CD4-positive, alpha-beta T cell (primary cell): ENCODE measurements at regions not wholly inside any gene's neighbourhood (a gene's known extent, or its start where the extent isn't known, plus 50 kb on each side); places are given as distances from the start of the nearest gene placed in this dataset.

Source experiments
- ATAC-seq: fragments of 200-7000 bp; cut with Tn5 transposase; one replicate; pipeline ENCODE4 v1.10.0; 2022; ENCODE audit warnings: mild to moderate bottlenecking; ENCODE audit not compliant: poor library complexity
- CTCF ChIA-PET: fragments of 350-600 bp; sonication (Branson Sonifier 250); formaldehyde crosslinking; loops from one replicate; lab custom pipeline; 2021; ENCODE audit warnings: antibody characterized with exemption, inconsistent platforms; lab: Charles Lee
- POLR2A ChIA-PET: fragments of 350-600 bp; sonication (Branson Sonifier 250); formaldehyde crosslinking; loops from one replicate; lab custom pipeline; 2021; ENCODE audit warnings: antibody characterized with exemption, inconsistent platforms; lab: Charles Lee
- DNase-seq, 14 experiments: peaks; one replicate each; pipeline ENCODE4 v3.0.0-alpha.2; 2013 to 2020; ENCODE audit warnings: mixed read lengths in 2 of 14
- H3K27ac ChIP-seq, 2 donors: one replicate each; pipeline versions ENCODE4 v1.5.1 to v1.7.0; 2013; ENCODE audit warnings: low read length in 2 of 2, low read depth in 1 of 2, mild to moderate bottlenecking in 1 of 2
- H3K27me3 ChIP-seq, 2 experiments: 1 replicate in 1 of 2; 2 replicates in 1 of 2; pipeline versions ENCODE4 v1.6.1 to v1.7.0; 2013; ENCODE audit warnings: low read length in 2 of 2, control low read depth in 1 of 2, mild to moderate bottlenecking in 1 of 2, moderate library complexity in 1 of 2; ENCODE audit not compliant: insufficient read depth in 2 of 2, control insufficient read depth in 1 of 2
- H3K36me3 ChIP-seq: one replicate; pipeline ENCODE4 v1.6.1; 2013; ENCODE audit warnings: low read length, control low read depth; ENCODE audit not compliant: insufficient read depth
- H3K4me1 ChIP-seq: one replicate; pipeline ENCODE4 v1.6.1; 2013; ENCODE audit warnings: low read length, control low read depth; ENCODE audit not compliant: insufficient read depth
- H3K4me3 ChIP-seq: one replicate; pipeline ENCODE4 v1.5.1; 2013; ENCODE audit warnings: mild to moderate bottlenecking, low read length, moderate library complexity
- H3K9me3 ChIP-seq, 2 experiments: 1 replicate in 1 of 2; 2 replicates in 1 of 2; pipeline versions ENCODE4 v1.6.1 to v1.7.0; 2013; ENCODE audit warnings: low read length in 2 of 2, mild to moderate bottlenecking in 2 of 2, control low read depth in 1 of 2, moderate library complexity in 1 of 2; ENCODE audit not compliant: control insufficient read depth in 1 of 2, insufficient read depth in 1 of 2
- H3K27ac Mint-ChIP-seq: one replicate; pipeline ENCODE4 v1.8.0; 2020; ENCODE audit warnings: mixed read lengths
- H3K27me3 Mint-ChIP-seq: one replicate; pipeline ENCODE4 v1.8.0; 2021; ENCODE audit warnings: mixed read lengths
- H3K36me3 Mint-ChIP-seq: one replicate; pipeline ENCODE4 v1.8.0; 2021; ENCODE audit warnings: low read depth, mixed read lengths
- H3K4me1 Mint-ChIP-seq: one replicate; pipeline ENCODE4 v1.8.0; 2021; ENCODE audit warnings: low read depth, mixed read lengths
- H3K4me3 Mint-ChIP-seq: one replicate; pipeline ENCODE4 v1.8.0; 2020; ENCODE audit warnings: mild to moderate bottlenecking, mixed read lengths
- H3K9me3 Mint-ChIP-seq: one replicate; pipeline ENCODE4 v1.8.0; 2020; ENCODE audit warnings: mixed read lengths
- CTCF ChIP-seq: fragments of 200-600 bp; IDR thresholded peaks from one replicate; pipeline ENCODE4 v1.8.0; 2022; ENCODE audit warnings: antibody characterized with exemption, mild to moderate bottlenecking
- intact Hi-C, 2 experiments: fragments of 100-400 bp; cut with DNase I in 1 of 2; cut with micrococcal nuclease in 1 of 2; formaldehyde crosslinking; loops; one replicate each; pipeline versions ENCODE4 v1.15.1 to v1.9.0; 2023 to 2025; cut with DNase I, micrococcal nuclease

DNA sequence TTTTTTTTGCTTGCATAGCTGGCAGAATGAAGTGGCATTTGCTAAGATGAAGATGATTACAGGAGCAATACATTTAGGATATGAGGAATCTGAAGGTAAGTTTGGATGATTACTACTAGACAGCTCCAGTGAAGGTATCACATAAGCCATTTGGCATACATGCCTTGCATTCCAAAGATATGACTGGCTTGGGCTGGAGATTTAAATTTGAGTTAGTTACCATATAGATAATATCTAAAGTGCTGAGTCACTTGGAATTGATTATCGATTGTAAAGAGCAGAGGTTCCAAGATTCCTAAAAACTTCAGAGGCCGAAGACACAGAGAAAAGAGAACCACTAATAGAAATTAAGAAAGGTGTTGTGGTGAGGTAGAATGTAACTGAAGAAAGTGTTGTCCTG lies 1026.4 kb downstream of the DSC3 start:
- H3K9me3 Mint-ChIP-seq: peaks cover 10% of the 10 kb centered on the region
- no peaks in the 10 kb centered on the region for H3K4me1 Mint-ChIP-seq
- DNase-seq (no peak), ATAC-seq (no peak)
- no peaks in the 10 kb centered on the region for H3K9me3 ChIP-seq
- no peak overlapping the region for H3K4me3 Mint-ChIP-seq
- H3K4me3 ChIP-seq: no peak overlapping the region
- intact Hi-C loops: no loop called here
- H3K36me3 ChIP-seq: no peaks in the 10 kb centered on the region
- H3K27ac Mint-ChIP-seq: no peak overlapping the region
- no peak for TF ChIP-seq CTCF
- POLR2A ChIA-PET: no interaction called here
- no peaks in the 10 kb centered on the region for H3K27me3 Mint-ChIP-seq
- CTCF ChIA-PET: no interaction called here
- H3K4me1 ChIP-seq: no peaks in the 10 kb centered on the region
- no peak overlapping the region for H3K27ac ChIP-seq
- no peaks in the 10 kb centered on the region for H3K36me3 Mint-ChIP-seq
- H3K27me3 ChIP-seq: no peaks in the 10 kb centered on the region

- no peak overlapping the region for H3K4me3 Mint-ChIP-seq
- Histone ChIP-seq H3K27me3 (no peaks in the 10 kb centered on the region), H3K36me3 (no peaks in the 10 kb centered on the region), H3K27ac (no peak overlapping the region), H3K4me3 (no peak overlapping the region), H3K9me3 (peaks cover 0 to 7% of the 10 kb centered on the region in 2 experiments), H3K4me1 (no peaks in the 10 kb centered on the region)
- H3K27ac Mint-ChIP-seq: no peak overlapping the region
- CTCF ChIA-PET: no interaction called here
- no peaks in the 10 kb centered on the region for H3K4me1 Mint-ChIP-seq
- ATAC-seq: no peak
- no peaks in the 10 kb centered on the region for H3K27me3 Mint-ChIP-seq
- no peak for TF ChIP-seq CTCF
- intact Hi-C loops: loop anchor here in 1 of 2 experiments (10.0 kb wide), 1 partner anchor 60 kb away; no protein-coding TSS in a partner anchor
- no peak for DNase-seq
- no peaks in the 10 kb centered on the region for H3K36me3 Mint-ChIP-seq
- POLR2A ChIA-PET: no interaction called here
- peaks cover 15% of the 10 kb centered on the region for H3K9me3 Mint-ChIP-seq
Measured at GRCh38 chr18:30004965-30005364, 1037.6 kb downstream of the DSC3 start.

DNA sequence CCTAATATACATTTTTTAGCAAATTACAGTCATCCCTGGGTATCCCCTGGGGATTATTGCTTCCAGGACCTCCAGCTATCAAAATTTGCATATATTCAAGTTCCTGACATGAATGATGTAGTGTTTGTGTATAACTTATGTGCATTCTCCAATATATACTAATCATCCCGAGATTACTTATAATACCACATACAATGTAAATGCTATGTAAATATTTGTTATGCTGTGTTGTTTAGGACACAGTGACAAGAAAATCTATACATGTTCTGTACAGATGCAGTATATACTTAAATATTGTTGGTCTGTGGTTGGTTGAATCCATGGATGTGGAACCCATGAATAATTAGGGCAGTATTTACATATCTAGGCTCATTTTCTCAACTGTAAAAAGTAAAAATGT lies 1060.3 kb downstream of the DSC3 start:
- H3K9me3 Mint-ChIP-seq: peaks cover 12% of the 10 kb centered on the region
- H3K36me3 Mint-ChIP-seq: no peaks in the 10 kb centered on the region
- intact Hi-C loops: no loop called here
- Histone ChIP-seq H3K27ac (no peak overlapping the region), H3K4me1 (no peaks in the 10 kb centered on the region), H3K4me3 (no peak overlapping the region), H3K36me3 (no peaks in the 10 kb centered on the region), H3K27me3 (no peaks in the 10 kb centered on the region), H3K9me3 (no peaks in the 10 kb centered on the region)
- DNase-seq: no peak
- H3K27ac Mint-ChIP-seq: no peak overlapping the region
- ATAC-seq: no peak
- POLR2A ChIA-PET: no interaction called here
- no peaks in the 10 kb centered on the region for H3K4me1 Mint-ChIP-seq
- TF ChIP-seq CTCF: no peak
- H3K4me3 Mint-ChIP-seq: no peak overlapping the region
- no peaks in the 10 kb centered on the region for H3K27me3 Mint-ChIP-seq
- CTCF ChIA-PET: no interaction called here
